NCI-H187 (cell line): ENCODE measurements at regions not wholly inside any gene's neighbourhood (a gene's known extent, or its start where the extent isn't known, plus 50 kb on each side); places are given as distances from the start of the nearest gene placed in this dataset.
"Not testable (repeated sequence)": the region's sequence is repeated elsewhere in the genome, so short reads cannot be mapped to it uniquely, and the experiment has no call there.

Experiments used
- DNase-seq, 2 experiments: peaks; one replicate each; lab custom pipeline; 2025; lab: John Stamatoyannopoulos, UW

DNA sequence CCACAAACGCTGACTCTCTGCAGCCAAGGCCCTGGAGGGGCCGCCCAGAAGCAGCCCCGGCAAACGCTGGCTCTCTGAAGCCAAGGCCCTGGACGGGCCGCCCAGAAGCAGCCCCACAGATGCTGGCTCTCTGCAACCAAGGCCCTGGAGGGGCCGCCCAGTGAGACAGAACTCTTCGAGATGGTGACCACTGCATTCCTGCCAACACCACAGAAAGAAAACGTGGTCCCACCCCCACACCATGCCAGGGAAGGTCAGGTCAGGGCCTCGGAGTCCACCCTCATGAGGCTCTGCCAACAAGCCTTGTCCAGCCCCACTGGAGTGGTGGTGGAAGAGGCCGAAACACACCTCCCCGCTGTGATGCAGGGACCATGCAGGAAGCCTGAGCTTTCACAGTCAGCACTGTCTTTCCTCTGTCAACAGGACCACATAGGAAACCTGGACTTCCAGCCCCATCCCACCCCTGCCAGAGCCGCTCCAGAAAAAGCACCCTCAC, 97.5 kb downstream of the DLL1 start:
- DNase-seq: no peak

DNA sequence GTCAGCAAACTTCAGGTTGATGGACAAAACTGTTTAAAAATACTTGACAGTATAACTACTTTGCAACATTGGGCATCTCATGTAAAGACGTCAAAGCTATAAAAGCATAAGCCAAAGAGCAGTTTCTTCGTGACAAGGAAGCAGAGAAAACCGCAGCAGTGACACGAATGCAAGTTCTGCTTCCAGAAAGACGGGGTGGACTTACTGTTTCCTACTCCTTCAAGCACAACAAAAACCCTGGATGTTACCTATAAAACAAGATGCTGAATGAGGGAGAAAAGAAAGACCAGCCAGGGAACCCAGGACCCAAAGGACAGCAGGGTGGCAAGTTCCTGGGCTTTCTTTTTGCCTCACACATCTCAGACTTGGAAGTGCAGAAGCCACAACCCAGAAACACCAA, 98.0 kb downstream of the DLL1 start:
- DNase-seq: no peak

DNA sequence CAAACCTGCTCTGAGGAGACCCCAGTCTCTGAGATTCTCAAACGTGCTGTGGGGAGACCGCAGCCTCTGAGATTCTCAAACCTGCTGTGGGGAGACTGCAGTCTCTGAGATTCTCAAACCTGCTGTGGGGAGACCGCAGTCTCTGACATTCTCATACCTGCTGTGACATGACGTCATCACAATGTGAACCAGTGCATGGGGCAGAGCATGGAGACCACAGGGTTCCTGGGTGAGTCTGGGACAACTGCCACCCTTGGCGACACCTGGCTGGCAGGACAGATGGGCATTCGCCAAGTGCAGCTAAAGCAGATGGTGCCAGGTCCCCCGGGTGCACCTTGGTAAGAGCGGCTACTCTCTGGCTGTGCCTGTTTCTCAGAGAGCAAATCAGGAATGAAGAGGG, 98.8 kb downstream of the DLL1 start:
- DNase-seq: not testable (repeated sequence)

DNA sequence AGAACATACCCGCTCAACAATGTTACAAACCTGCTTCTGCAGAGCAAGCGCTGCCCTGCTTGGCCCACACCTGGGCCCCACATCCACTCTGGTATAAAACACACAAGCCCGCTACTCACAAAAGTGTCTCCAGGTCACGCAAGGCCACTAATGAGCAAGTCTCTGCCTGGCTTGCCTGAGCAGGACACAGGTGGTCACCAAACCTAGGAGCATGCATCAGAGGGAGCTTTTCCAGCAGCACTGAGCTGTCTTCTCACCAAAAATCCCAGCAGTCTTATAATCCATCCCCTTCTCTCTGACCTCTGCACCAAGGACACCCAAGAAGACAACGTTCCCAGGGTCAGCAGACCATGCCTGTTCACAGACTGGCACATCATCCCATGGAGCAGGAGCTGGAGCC, 100.8 kb downstream of the DLL1 start:
- no peak for DNase-seq

DNA sequence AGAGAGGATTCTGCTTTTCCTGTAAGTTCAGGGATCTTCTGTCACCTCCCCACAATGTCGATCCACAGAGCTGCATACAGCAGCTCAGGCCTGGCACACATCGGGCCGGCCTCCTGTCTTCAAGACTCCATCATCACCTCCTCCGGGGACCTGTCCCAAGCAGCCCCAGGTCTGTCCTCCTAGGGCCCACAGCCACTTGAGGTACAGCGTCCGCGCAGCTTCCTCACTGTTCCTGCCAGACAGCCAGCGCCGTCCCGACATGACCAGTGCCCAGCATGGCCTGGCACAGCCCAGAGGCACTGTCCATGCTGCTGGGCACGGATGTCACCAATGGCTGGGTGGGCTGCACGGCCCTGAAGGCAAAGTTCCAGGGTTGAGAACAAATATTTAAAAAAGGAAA, 101.6 kb downstream of the DLL1 start:
- DNase-seq: no peak

DNA sequence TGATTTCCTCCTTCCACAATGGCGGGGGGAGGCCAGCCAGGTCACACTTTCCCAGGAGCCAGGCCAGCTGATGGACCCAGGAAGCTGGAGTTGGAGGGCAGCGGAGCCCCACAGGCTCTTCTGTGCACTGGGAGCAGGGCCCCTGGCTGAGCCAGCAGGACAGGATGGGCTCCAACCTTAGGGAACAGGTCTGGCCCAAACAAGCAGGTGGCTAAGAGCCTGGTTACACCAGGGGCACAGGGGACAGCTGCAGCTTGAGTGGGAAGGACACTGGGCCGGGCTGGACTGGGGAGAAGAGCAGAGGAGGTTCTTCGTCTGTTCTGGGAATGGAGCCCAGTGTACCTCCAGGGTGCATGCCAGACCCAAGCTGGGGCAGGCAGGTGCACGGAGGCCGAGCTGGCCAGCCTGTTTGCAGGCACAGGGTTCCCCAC, 102.3 kb downstream of the DLL1 start:
- no peak for DNase-seq

DNA sequence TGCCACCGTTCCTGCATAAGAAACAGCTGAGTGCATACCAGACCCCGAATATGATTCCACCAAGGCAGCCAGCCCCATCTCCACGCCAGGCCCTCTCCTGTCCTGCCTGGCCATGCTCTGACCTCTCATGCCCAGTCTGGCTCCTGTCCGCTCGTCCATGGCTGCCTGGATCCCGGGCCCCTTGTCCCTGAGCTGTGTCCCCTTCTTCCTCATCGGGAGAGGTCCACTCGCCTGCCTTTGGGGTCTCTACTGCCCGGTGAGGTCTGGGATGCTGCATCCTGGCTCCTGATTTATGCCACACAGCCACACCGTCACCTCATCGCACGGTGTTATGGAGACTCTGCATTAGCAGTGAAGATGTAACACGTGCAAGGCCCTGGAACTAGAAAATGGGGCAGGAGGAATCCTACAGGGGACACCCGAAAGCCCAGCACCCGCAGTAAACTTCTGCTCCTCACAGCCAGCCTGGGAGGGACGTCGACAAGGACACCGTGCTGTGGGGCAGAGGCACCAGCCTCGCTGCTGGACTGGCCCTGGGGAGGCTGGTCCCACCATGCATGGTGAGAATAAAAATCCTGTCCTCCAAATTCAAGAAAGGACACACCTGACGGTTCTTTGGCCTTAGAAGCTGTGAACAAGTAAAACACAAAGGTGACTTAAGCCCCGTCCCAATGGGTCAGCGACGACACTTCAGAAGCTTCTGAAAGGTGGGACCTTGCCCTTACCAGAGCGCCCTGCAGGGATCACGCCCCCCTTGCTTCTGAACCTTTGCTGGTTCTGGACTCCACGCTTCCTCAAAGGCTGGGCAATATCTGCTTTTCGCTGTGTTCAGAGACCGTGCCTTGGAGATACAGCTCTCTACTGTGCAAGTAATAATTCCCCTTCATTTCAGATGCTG, 103.0 kb downstream of the DLL1 start:
- DNase-seq: no peak

DNA sequence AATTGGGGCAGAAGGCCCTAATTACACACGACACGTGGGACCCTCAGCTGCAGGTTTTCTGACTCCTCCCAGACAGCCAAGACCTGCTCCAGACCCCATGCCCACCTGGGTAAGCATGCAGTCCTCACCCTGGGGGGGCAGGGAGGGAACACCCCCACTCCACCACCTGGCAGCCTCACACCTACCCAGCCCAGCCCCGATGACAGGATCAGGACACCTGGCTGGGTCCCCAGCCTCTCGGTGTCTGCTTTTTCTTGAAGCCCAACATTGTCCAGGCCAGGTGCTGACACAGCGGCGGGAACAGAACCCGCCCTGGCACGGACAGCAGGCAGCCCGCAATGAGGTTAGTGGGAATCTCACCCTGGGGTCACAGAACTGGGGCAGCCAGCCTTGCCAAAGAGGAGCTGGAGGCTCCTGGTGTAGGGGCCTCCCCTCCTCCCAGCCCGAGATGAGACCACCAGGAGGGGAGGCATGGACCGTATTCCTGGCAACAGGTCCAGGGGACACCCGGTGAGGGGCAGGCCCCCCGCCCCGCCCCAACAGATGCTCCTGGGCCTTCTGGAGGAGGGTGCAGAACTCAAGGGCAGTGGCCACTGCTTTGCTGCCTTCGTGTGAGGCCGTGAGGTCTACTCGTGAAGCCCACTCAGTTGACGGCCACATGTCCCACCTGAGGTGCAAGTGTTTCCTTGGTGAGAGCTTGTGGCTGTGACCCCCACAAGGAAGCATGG, 103.8 kb downstream of the DLL1 start:
- no peak for DNase-seq

DNA sequence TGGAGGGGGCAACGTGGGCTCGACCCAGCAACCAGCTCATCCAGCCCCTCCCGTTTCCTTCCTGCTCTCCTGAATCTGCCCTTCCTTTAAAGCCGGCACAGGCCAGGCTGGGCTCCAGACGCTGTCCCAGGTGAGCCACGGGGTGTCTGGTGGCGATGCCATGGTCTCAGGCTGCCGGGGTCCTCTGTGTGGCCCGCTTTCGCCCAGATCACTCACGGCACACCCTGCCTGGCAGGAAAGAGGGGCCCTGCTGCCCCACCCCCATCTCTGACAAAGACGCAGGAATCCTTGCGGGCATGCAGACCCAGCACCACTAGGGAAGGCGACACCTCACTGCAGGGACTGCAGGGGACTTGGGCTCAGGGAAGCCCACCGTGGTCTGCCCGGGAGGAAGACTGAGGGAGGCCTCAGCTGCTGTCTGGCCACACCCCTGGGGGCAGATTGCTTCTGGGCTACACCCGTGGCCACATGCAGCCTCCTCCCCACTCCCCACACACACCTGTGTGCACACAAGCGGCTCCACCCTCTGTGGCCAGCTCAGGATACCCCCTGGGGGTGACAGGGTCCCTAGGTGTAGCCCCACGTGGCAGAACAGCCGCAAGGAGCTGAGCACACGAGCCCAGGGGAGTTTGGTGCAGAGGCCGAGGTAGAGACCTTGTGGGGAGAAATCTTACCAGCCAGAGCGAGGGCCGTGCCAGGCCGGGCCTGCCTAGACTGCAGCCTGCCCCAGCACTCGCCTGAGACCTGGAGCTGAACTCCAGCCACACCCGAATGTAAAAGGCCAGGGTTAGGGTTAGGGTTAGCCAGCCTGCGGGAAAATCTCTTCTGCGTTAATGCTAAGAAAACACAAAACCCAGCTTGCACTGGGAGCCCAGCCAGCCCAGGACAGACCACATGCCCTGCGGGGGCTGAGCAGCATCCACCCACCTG, 104.6 kb downstream of the DLL1 start:
- DNase-seq: no peak

DNA sequence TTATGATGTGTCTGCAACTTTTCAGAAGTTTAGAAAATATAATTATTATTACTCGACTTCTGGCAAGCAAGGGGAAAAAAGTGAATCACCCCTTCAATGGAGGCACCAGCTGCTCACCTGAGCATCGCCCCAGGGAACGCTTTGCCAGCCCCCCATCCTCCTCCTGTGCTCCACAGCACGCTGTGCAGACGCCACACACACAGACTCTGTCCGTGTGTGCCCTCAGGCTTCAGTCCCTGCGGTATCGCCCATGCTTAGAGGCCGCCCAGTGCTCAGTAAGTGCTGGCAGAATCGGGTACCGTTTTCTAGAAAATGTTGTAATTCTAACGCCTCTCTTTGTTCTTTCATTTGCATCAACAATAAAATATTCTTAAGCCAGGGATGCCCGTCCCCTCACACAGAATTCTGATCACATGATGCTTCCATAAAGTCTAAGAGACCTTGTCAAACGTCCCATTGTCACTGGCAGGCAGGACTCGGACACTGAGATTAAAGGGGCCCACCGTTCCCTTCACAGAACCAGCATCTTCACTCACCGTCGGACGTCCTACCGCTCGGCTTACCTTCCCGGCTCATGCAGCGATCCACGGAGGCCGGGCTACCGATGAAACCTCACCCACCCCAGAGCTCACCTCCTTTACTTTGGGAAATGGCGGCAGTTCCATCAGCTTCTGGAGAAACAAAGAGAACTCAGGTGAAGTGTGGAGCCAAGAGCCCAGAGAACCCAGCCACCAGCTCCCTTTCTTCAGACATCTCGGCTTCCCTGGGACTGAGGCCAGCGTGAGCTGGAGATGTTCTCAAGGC, 105.5 kb downstream of the DLL1 start:
- no peak for DNase-seq

DNA sequence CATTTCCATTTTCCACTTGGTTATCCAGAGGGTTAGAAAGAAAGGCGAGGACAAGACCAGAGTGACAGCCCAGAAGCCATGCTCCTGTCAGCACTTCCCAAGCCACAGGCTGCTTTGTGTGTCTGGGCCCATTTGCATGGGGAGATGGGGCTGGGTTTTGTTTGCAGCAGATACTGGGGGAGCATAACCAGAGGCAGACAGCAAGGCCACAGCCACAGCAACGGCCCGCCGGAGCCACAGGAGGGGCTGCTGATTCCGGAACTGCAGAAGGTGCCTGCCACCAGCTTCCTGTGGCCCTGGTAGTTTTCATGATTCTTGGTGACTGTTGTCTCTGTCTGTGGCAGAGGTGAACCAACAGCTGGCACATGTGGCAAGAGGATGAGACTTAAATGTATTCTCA, 106.6 kb downstream of the DLL1 start:
- DNase-seq: no peak

DNA sequence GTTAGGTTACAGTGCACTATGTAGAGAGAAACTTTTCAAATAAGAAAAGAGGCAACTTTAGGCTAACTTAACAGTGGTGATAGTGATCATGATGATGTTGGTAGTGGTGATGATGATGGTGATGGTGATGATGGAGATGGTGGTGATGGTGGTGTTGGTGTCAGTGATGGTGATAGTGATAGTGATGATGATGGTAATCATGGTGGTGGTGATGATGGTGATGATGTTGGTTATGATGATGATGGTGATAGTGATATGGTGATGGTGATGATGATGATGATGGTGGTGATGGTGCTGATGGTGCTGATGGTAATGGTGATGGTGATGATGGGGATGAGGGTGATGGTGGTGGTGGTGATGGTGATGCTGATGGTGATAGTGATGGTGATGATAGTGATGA, 107.4 kb downstream of the DLL1 start:
- DNase-seq: no peak

DNA sequence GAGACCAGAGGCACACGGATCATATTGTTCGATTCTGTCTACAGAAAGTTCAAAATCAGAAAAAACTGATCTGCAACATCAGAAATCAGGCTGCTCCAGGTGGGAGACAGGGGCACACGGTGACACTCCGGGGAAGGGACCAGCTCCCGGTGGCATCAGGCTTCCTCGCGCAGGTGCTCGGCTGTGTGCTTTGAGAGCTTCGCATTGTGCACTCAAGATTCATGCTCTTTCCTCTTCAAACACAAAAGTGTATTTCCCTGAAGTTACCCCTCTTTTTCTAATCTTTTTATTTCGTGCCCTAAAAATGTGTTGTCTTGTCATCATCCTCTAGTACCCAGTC, 108.1 kb downstream of the DLL1 start:
- DNase-seq: no peak

DNA sequence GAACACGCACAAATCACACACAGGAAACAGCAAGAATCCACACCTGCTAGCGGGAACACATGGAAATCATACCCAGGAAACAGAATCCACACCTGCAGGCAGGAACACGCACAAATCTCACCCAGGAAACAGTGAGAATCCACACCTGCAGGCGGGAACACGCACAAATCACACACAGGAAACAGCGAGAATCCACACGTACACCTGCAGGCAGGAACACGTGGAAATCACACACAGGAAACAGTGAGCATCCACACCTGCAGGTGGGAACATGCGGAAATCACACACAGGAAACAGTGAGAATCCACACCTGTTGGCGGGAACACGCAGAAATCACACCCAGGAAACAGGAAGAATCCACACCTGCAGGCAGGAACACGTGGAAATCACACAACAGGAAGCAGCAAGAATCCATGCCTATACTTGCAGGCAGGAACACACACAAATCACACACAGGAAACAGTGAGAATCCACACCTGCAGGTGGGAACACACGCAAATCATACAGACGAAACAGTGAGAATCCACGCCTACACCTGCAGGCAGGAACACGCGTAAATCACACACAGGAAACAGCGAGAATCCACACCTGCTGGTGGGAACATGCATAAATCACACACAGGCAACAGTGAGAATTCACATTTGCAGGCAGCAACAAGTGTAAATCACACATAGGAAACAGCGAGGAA, 108.6 kb downstream of the DLL1 start:
- DNase-seq: no peak

DNA sequence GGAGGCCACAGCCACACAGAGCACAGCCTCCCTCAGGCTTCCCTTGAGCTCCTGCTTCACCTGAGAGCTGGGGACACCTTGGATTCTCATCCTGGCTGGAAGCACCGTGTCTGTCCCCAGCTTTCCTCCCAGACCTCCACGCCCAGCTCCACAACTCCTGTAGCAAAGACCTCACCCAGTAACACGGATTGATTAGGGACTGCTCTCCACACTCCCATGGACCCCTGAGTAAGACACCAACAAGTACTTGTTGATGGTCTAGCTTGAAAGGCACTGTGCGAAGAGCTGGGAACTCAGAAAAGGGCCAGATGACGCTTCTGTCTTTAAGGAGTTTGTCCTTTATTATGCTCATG, 109.6 kb downstream of the DLL1 start:
- DNase-seq: no peak

DNA sequence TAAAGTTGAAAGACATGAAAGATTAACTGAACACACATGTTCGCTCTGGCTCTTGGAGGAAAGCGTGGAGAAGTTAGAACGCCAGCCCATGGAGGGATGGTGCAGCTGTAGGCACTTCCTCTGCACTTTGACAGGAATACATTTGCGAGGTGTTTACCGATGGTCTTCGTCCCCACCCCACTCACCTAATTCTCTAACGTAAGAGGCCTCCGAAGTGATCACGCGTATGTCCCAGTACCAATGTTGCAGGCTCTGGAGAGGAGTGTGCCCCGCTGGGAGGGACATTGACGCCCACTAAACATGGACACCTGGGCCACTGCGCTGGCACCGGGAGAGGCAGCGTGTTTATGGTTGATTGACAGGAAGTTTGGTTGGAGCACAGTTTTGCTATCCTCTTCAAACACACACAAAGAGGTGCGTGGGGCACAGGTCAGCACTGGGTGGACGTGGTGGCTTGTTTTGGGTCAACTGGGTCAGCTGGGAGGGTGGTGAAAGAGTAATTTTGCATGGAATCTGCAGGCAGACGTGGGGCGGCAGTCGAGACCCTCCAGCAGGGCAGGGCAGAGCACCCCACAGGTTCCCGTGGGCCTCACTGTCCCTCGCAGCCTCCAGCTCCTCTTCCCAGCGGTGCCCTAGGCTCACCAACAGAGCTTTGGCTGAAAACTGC, 110.1 kb downstream of the DLL1 start:
- no peak for DNase-seq

DNA sequence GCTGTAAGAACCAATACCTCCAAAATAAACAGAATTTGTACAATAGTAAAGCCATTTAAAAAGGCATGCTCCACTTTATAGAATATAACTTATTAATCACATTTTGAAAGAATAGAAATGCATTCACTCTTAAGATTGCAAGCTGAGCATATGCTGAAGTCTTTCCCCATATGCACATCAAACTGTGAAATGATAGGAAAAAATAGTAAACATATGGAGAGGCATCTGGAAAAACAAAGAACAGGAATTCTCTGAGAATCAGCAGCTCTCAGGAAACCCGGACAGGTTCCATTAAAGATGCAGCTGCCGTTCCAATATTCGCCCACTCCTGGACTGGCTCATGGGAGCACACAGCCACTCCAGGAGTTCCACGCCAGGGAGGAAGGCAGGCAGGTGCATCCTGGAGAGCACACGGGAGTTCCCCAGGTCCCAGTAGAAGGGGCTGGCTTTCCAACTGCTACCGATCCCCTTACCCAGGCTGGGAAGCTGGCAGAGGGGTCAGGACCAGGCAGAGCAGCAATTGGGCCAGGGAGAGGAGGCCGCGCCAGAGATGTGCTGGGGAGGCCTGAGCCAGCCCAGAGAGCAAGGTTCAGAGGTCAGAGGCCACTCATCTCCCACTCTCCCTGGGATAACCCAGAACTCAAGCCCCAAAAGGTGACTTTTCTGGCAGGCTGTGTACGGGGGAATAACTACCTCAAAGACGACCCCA, 111.1 kb downstream of the DLL1 start:
- no peak for DNase-seq

DNA sequence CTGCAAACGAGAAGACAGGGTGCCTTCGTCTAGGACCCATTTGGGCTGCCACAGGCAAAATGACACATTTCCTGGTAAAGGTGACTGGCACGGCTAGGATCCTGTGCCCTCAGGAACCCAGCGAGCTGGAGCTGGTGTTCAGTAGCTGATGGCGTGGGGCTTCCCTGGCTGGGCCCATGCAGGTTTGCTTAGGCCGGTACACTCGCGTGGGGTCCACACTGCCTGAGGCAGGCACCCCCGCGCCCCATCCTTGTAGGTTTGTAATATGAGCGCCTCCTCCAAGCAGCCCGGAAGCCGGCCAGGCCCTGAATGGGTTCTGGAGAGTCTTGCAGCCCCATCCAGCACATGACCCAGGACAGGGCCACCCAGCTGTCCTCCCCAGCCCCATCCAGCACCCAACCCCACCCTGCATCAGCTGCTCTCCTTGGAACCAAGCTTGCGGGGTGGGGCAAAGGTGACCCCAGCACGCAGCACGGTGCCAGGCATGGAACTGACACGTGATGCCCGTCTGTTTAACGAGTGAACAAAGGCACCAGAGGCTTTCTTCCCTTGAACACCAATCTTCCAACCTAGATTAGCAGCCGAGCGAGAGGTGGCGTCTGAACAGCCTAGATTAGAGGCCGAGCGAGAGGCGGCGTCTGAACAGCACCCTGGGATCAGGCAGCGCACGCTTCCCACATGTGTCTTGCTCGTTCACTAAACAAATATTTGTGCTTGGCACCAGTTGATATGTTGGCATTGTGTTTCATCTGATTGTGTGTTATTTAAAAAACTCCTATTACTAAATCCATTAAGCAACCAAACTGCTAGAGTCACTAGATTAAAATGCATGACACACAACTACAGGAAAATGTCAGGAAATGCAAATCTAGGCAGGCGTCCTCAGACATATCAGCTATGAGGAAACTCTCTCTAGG, 112.1 kb downstream of the DLL1 start:
- DNase-seq: no peak
